Hepatocyte (in vitro differentiated cells): ENCODE measurements at regions not wholly inside any gene's neighbourhood (a gene's known extent, or its start where the extent isn't known, plus 50 kb on each side); places are given as distances from the start of the nearest gene placed in this dataset.

Experiments
- CTCF ChIP-seq: fragments of 200-600 bp; sonication (generic); IDR thresholded peaks from 2 replicates; pipeline ENCODE4 v1.5.1; 2016; ENCODE audit warnings: antibody characterized with exemption, mild to moderate bottlenecking; ENCODE audit not compliant: poor library complexity
- EZH2 ChIP-seq: fragments of 200-600 bp; sonication (generic); IDR thresholded peaks from 2 replicates; pipeline ENCODE4 v1.6.1; 2016; ENCODE audit warnings: antibody characterized with exemption, mild to moderate bottlenecking, borderline replicate concordance

GRCh38 chr18:22704586-22704918, 228.6 kb upstream of the RBBP8 start:
- TF ChIP-seq CTCF (no peak), EZH2 (no peak)
